ENCODE measurements at regions not wholly inside any gene's neighbourhood (a gene's known extent, or its start where the extent isn't known, plus 50 kb on each side); places are given as distances from the start of the nearest gene placed in this dataset.

DNA sequence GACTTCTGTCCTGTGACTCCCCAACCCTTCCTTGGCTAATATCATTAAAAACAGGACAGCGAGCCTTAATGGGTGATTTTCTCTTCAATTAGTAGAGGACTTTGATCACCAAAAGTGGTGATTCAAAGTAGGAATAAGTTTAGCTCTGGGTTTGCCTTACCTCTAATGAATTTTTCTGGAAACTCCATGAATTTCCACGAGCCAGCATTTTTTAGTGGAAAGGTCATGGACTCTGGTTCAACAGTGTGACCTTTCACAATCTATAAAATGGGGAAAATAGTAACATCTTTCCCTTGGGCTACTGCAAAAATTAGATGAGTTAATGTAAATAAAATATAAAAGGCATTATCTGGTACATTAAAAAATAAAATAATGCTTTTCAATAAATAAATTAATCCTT, 417.8 kb upstream of the NR2F2 start:
- no peaks in the 10 kb centered on the region for H3K9me3 ChIP-seq (ENCODE audit: insufficient read depth in 2 of 2, low read depth in 1 of 2, low read length in 1 of 2)
- peaks cover 3 to 9% (median 7%) of the 10 kb centered on the region in 4 experiments; a peak in 5 of 7 replicates for H3K4me1 ChIP-seq (replicated peaks in 1 of 4; ENCODE audit: control insufficient read depth in 3 of 4, insufficient read depth in 4 of 4, low read length in 3 of 4)
- POLR2A ChIA-PET (ENCODE audit: partially characterized antibody): interaction anchor here (1.5 kb wide), 1 partner anchor 124 kb away, joined by 3 read pairs; no protein-coding TSS in a partner anchor
- no peak overlapping the region for H4K5ac ChIP-seq (ENCODE audit: insufficient read length, low read depth, low read length)
- H3K56ac ChIP-seq (replicated peaks; ENCODE audit: insufficient read length, low read depth, low read length): no peak overlapping the region
- FAIRE-seq (no peak), DNase-seq (ENCODE audit: low read depth in 1 of 2, low spot score in 2 of 2) (no peak)
- no peak overlapping the region for H2AK5ac ChIP-seq (ENCODE audit: low read depth, low read length)
- H3K79me2 ChIP-seq (ENCODE audit: control insufficient read depth in 1 of 2, insufficient read depth in 2 of 2, low read length in 2 of 2): no peaks in the 10 kb centered on the region
- no peak overlapping the region for H3K14ac ChIP-seq (ENCODE audit: insufficient read length)
- H3K4me3 ChIP-seq (ENCODE audit: extremely low read depth in 1 of 4, insufficient read depth in 2 of 4, low read depth in 3 of 4, low read length in 4 of 4): no peak overlapping the region
- H2BK120ac ChIP-seq (replicated peaks; ENCODE audit: low read depth, low read length): no peak overlapping the region
- H3K23ac ChIP-seq (ENCODE audit: insufficient read length): no peak overlapping the region
- H3K27me3 ChIP-seq (replicated peaks in 1 of 4; ENCODE audit: control insufficient read depth in 3 of 4, extremely low read depth in 1 of 4, insufficient read depth in 3 of 4, low read length in 3 of 4): peaks cover 9 to 35% (median 21%) of the 10 kb centered on the region in 4 experiments
- no peak overlapping the region for H2BK5ac ChIP-seq (ENCODE audit: low read depth, low read length)
- no peak overlapping the region for H3K9ac ChIP-seq (replicated peaks in 1 of 4; ENCODE audit: extremely low read depth in 1 of 4, low read depth in 3 of 4, low read length in 3 of 4)
- no peaks in the 10 kb centered on the region for H3K36me3 ChIP-seq (ENCODE audit: control insufficient read depth in 2 of 4, insufficient read depth in 4 of 4, low read length in 3 of 4)
- no peak overlapping the region for H3K18ac ChIP-seq (ENCODE audit: extremely low read depth, low read length)
- H2BK20ac ChIP-seq (ENCODE audit: low read length): peak overlapping the region; percentile 62; the same call in 1 of the 2 replicates
- no peaks in the 10 kb centered on the region for H4K20me1 ChIP-seq (replicated peaks in 1 of 2; ENCODE audit: control insufficient read depth in 1 of 2, insufficient read depth in 2 of 2, low read length in 2 of 2)
- peak overlapping the region in 1 of 2 experiments; percentile 21; a peak in 1 of 4 replicates for H3K4me2 ChIP-seq (ENCODE audit: insufficient read depth in 1 of 2, low read depth in 2 of 2, low read length in 2 of 2)
- no peak overlapping the region for H3K27ac ChIP-seq (ENCODE audit: low read depth, low read length)
- H4K91ac ChIP-seq (replicated peaks; ENCODE audit: insufficient read length, low read length): no peak overlapping the region
- no peak overlapping the region for H4K8ac ChIP-seq (ENCODE audit: extremely low read depth, insufficient read depth, low read length)
- H2BK15ac ChIP-seq (ENCODE audit: low read length): no peak overlapping the region
- no peaks in the 10 kb centered on the region for H3K79me1 ChIP-seq (ENCODE audit: low read depth, low read length)
- CTCF ChIA-PET (ENCODE audit: partially characterized antibody): no interaction called here
- peak overlapping the region; percentile 42; the same call in 1 of the 2 replicates for H2BK12ac ChIP-seq (ENCODE audit: low read depth, low read length)
- no peaks in the 10 kb centered on the region for H3K23me2 ChIP-seq (ENCODE audit: low read depth, low read length)
- WGBS, 2 experiments (ENCODE audit: extremely low coverage in 1 of 2, insufficient coverage in 1 of 2, insufficient read length in 1 of 2, insufficient replicate concordance in 2 of 2, low coverage in 1 of 2, low lambda C conversion rate in 2 of 2, missing lambda C conversion rate in 1 of 2): 85% methylated on average over 2 of the region's 2 CpGs; no CpG with 5 or more reads in 1 of the 2 experiments
- H3K4ac ChIP-seq (replicated peaks; ENCODE audit: insufficient read length, low read depth, low read length): no peak overlapping the region
- H2AFZ ChIP-seq (ENCODE audit: low read length): no peak overlapping the region
- no peak for TF ChIP-seq TEAD4 (IDR thresholded peaks at IDR 0.05; ENCODE audit: low read depth, low read length)
- TF ChIP-seq TBP (IDR thresholded peaks at IDR 0.05; ENCODE audit: low read depth, low read length): no peak
- TF ChIP-seq KDM5A (IDR thresholded peaks at IDR 0.05; ENCODE audit: low read length): no peak
- no peak for TF ChIP-seq POU5F1 (IDR thresholded peaks at IDR 0.05; ENCODE audit: low read depth, low read length)
- TF ChIP-seq USF2 (IDR thresholded peaks at IDR 0.05; ENCODE audit: low read length): no peak
- no peak for TF ChIP-seq EP300 (IDR thresholded peaks at IDR 0.05; ENCODE audit: borderline replicate concordance in 1 of 2, low read depth in 2 of 2, low read length in 2 of 2)
- TF ChIP-seq, protein P1, sequence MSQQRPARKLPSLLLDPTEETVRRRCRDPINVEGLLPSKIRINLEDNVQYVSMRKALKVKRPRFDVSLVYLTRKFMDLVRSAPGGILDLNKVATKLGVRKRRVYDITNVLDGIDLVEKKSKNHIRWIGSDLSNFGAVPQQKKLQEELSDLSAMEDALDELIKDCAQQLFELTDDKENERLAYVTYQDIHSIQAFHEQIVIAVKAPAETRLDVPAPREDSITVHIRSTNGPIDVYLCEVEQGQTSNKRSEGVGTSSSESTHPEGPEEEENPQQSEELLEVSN (IDR thresholded peaks at IDR 0.05): no peak
- TF ChIP-seq NRF1 (IDR thresholded peaks at IDR 0.05; ENCODE audit: low read depth, low read length): no peak

Data from H1 (cell line).